Breast epithelium (tissue), 4 donors: ENCODE measurements at regions not wholly inside any gene's neighbourhood (a gene's known extent, or its start where the extent isn't known, plus 50 kb on each side); places are given as distances from the start of the nearest gene placed in this dataset.
"Not testable (repeated sequence)": the region's sequence is repeated elsewhere in the genome, so short reads cannot be mapped to it uniquely, and the experiment has no call there.

Experiments used
- DNase-seq, 2 donors: peaks; one replicate each; pipeline ENCODE4 v3.0.0-alpha.2; 2019; ENCODE audit warnings: low spot score in 2 of 2
- H3K27ac ChIP-seq, 2 donors: fragments of 200-600 bp; sonication (generic) in 1 of 2; one replicate each; pipeline ENCODE4 v1.5.1; 2016 to 2019; ENCODE audit warnings: mild to moderate bottlenecking in 1 of 2
- H3K27me3 ChIP-seq, 2 donors: fragments of 200-600 bp; sonication (generic) in 1 of 2; one replicate each; pipeline versions ENCODE4 v1.5.1 to v1.6.0; 2017 to 2019; ENCODE audit warnings: control low read depth in 1 of 2, mild to moderate bottlenecking in 1 of 2
- H3K36me3 ChIP-seq: fragments of 200-600 bp; one replicate; pipeline ENCODE4 v1.5.1; 2019
- H3K4me1 ChIP-seq, 2 donors: fragments of 200-600 bp; sonication (generic); one replicate each; pipeline ENCODE4 v1.5.1; 2016 to 2019; ENCODE audit warnings: control low read depth in 1 of 2
- H3K4me3 ChIP-seq, 3 donors: fragments of 200-600 bp; sonication (generic); 1 replicate in 2 of 3; 2 replicates in 1 of 3; pipeline ENCODE4 v1.5.1; 2016 to 2019; ENCODE audit warnings: mild to moderate bottlenecking in 3 of 3, moderate library complexity in 2 of 3
- H3K9me3 ChIP-seq, 2 donors: fragments of 200-600 bp; sonication (generic) in 1 of 2; one replicate each; pipeline ENCODE4 v1.5.1; 2016 to 2019; ENCODE audit warnings: control low read depth in 1 of 2
- POLR2A ChIP-seq: fragments of 450-650 bp; IDR thresholded peaks from one replicate; pipeline ENCODE4 v1.6.1; 2016; ENCODE audit warnings: antibody characterized with exemption, mild to moderate bottlenecking, moderate library complexity
- POLR2AphosphoS5 ChIP-seq, 3 donors: sonication (generic); formaldehyde crosslinking; IDR thresholded peaks; one replicate each; pipeline ENCODE4 v1.6.1; 2017; ENCODE audit warnings: antibody characterized with exemption in 3 of 3
- intact Hi-C: fragments of 100-400 bp; cut with DNase I; formaldehyde crosslinking; loops from one replicate; pipeline ENCODE4 v1.15.1; 2023; ENCODE audit warnings: low total_unique reads
- TF ChIP-seq, protein P1 (sequence below), 3 donors: fragments of 450-650 bp; IDR thresholded peaks; one replicate each; pipeline ENCODE4 v1.5.1; 2016 to 2017; ENCODE audit warnings: antibody characterized with exemption in 3 of 3, mild to moderate bottlenecking in 3 of 3, moderate library complexity in 3 of 3

GRCh38 chr16:63880948-63881347 lies 1240.9 kb downstream of the CDH11 start:
- Histone ChIP-seq H3K36me3 (no peaks in the 10 kb centered on the region), H3K27me3 (no peaks in the 10 kb centered on the region), H3K9me3 (no peaks in the 10 kb centered on the region), H3K4me3 (no peak overlapping the region), H3K27ac (no peak overlapping the region), H3K4me1 (no peaks in the 10 kb centered on the region)
- DNase-seq, result no peak
- TF ChIP-seq, protein P1, sequence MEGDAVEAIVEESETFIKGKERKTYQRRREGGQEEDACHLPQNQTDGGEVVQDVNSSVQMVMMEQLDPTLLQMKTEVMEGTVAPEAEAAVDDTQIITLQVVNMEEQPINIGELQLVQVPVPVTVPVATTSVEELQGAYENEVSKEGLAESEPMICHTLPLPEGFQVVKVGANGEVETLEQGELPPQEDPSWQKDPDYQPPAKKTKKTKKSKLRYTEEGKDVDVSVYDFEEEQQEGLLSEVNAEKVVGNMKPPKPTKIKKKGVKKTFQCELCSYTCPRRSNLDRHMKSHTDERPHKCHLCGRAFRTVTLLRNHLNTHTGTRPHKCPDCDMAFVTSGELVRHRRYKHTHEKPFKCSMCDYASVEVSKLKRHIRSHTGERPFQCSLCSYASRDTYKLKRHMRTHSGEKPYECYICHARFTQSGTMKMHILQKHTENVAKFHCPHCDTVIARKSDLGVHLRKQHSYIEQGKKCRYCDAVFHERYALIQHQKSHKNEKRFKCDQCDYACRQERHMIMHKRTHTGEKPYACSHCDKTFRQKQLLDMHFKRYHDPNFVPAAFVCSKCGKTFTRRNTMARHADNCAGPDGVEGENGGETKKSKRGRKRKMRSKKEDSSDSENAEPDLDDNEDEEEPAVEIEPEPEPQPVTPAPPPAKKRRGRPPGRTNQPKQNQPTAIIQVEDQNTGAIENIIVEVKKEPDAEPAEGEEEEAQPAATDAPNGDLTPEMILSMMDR (IDR thresholded peaks at IDR 0.05), result no peak
- TF ChIP-seq POLR2AphosphoS5 (IDR thresholded peaks at IDR 0.05) (no peak), POLR2A (no peak)
- intact Hi-C loops, result no loop called here

- Histone ChIP-seq H3K36me3 (no peaks in the 10 kb centered on the region), H3K9me3 (no peaks in the 10 kb centered on the region), H3K4me1 (no peaks in the 10 kb centered on the region), H3K27ac (no peak overlapping the region), H3K4me3 (no peak overlapping the region), H3K27me3 (no peaks in the 10 kb centered on the region)
- TF ChIP-seq POLR2AphosphoS5 (IDR thresholded peaks at IDR 0.05), result no peak
- TF ChIP-seq POLR2A, result no peak
- TF ChIP-seq, protein P1 (IDR thresholded peaks at IDR 0.05), result no peak
- no peak for DNase-seq
- intact Hi-C loops, result no loop called here
Measured at GRCh38 chr16:63877401-63877800, 1244.5 kb downstream of the CDH11 start.

DNA sequence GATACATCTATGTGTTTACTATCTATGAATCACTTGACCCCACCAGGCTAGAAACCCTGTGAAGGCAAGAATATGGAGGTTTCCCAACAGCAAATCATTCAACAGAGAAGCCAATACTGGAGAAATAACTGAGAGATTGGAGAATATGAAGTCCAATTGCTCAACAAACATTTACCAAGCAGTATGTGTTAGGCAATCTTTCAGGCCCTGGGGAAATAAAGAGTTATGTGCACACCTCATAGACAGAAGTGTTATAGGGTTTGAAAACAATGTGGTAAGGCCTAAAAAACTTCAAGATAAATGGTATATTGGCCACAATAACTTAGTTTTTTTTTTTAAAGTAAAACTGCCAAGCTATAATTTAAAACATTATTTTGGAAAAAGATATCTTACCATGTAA lies 1245.8 kb downstream of the CDH11 start:
- TF ChIP-seq POLR2AphosphoS5 (IDR thresholded peaks at IDR 0.05) (no peak), POLR2A (no peak)
- TF ChIP-seq, protein P1 (IDR thresholded peaks at IDR 0.05), result no peak
- Histone ChIP-seq H3K4me3 (no peak overlapping the region), H3K9me3 (no peaks in the 10 kb centered on the region), H3K27me3 (no peaks in the 10 kb centered on the region), H3K27ac (no peak overlapping the region), H3K4me1 (no peaks in the 10 kb centered on the region), H3K36me3 (no peaks in the 10 kb centered on the region)
- intact Hi-C loops, result no loop called here
- no peak for DNase-seq

GRCh38 chr16:63860700-63861099 lies 1261.2 kb downstream of the CDH11 start:
- DNase-seq, intact Hi-C loops: not testable (repeated sequence)

DNA sequence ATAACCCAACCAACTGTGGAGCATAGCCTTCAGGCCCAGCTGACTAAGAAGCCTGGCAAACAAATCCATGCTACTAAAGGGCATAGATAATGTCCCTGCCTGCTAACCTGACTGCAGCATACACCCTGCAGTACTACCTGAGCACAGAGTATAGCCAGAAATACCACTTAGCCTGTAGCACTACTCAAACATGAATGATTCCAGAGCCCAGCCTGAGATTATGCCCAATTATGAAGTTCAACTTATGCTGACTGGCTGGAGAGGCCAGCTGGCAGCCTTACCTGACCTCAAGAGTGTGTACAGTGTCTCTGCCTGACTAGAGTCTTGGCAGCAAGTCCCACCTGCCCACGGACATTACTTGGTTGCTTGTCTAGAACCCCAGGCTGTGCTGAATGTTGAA lies 1265.3 kb downstream of the CDH11 start:
- no peak for DNase-seq
- Histone ChIP-seq H3K27me3 (no peaks in the 10 kb centered on the region), H3K4me1 (no peaks in the 10 kb centered on the region), H3K4me3 (no peak overlapping the region), H3K36me3 (no peaks in the 10 kb centered on the region), H3K9me3 (no peaks in the 10 kb centered on the region), H3K27ac (no peak overlapping the region)
- intact Hi-C loops, result no loop called here
- TF ChIP-seq POLR2AphosphoS5 (IDR thresholded peaks at IDR 0.05) (no peak), POLR2A (no peak)
- TF ChIP-seq, protein P1 (IDR thresholded peaks at IDR 0.05), result no peak

More at GRCh38 chr16:63860700-63861099, 1261.2 kb downstream of the CDH11 start:
- not testable (repeated sequence) for H3K4me1 ChIP-seq, H3K9me3 ChIP-seq, H3K4me3 ChIP-seq, H3K36me3 ChIP-seq, H3K27me3 ChIP-seq, H3K27ac ChIP-seq

DNA sequence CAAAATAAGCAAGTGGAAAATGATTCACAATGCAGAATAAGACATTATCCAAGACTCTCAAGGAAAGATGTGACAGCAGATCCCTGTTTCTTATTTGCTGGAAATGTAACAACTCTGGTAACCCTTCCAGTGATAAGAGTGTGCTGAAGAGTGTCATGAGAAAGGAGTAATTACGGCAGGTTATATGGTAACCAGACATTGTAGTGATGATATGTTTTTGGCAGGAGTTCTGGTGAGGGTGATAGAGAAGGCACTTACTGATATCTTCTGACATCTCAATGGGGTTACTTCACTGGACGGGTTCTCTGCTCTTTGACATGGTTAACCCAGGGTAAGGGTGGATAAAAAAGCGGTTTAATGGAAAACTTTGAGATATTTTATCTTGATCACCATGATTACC lies 1270.9 kb downstream of the CDH11 start:
- Histone ChIP-seq H3K9me3 (no peaks in the 10 kb centered on the region), H3K36me3 (no peaks in the 10 kb centered on the region), H3K27ac (no peak overlapping the region), H3K27me3 (no peaks in the 10 kb centered on the region), H3K4me1 (no peaks in the 10 kb centered on the region), H3K4me3 (no peak overlapping the region)
- TF ChIP-seq, protein P1 (IDR thresholded peaks at IDR 0.05), result no peak
- TF ChIP-seq POLR2AphosphoS5 (IDR thresholded peaks at IDR 0.05) (no peak), POLR2A (no peak)
- intact Hi-C loops, result no loop called here
- DNase-seq, result no peak
